ENCODE measurements at regions not wholly inside any gene's neighbourhood (a gene's known extent, or its start where the extent isn't known, plus 50 kb on each side); places are given as distances from the start of the nearest gene placed in this dataset.

DNA sequence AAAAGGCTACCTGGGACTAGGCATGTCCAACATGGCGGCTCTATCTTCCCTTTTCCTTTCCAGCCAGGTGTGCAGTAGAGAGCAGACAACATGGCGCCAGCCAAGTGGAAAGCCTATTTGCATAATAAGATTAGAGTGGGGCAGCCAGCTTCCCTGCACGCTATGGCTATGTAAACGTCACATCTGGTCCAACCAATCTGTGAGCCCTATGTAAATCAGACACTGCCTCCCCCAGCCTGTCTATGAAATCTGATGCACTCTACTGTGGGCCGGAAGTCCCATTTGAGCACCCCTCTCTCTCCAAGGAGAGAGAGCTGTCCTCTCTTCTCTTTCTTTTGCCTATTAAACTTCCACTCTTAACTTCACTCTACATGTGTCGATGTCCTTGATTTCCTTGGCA, 984.9 kb upstream of the AUTS2 start:
- TF ChIP-seq, protein P1, sequence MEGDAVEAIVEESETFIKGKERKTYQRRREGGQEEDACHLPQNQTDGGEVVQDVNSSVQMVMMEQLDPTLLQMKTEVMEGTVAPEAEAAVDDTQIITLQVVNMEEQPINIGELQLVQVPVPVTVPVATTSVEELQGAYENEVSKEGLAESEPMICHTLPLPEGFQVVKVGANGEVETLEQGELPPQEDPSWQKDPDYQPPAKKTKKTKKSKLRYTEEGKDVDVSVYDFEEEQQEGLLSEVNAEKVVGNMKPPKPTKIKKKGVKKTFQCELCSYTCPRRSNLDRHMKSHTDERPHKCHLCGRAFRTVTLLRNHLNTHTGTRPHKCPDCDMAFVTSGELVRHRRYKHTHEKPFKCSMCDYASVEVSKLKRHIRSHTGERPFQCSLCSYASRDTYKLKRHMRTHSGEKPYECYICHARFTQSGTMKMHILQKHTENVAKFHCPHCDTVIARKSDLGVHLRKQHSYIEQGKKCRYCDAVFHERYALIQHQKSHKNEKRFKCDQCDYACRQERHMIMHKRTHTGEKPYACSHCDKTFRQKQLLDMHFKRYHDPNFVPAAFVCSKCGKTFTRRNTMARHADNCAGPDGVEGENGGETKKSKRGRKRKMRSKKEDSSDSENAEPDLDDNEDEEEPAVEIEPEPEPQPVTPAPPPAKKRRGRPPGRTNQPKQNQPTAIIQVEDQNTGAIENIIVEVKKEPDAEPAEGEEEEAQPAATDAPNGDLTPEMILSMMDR (IDR thresholded peaks at IDR 0.05), result no peak
- no peak for TF ChIP-seq POLR2A (IDR thresholded peaks at IDR 0.05)
- intact Hi-C loops (cut with DNase I), result no loop called here
- H3K4me3 ChIP-seq, result no peak overlapping the region
- H3K9me3 ChIP-seq, result peaks cover 0 to 22% (median 14%) of the 10 kb centered on the region in 3 donors
- 49 to 75% methylated on average over 5 to 6 of the region's 6 CpGs for WGBS, 2 donors
- H3K27me3 ChIP-seq, result no peaks in the 10 kb centered on the region
- no peak overlapping the region for H3K27ac ChIP-seq
- no peaks in the 10 kb centered on the region for H3K4me1 ChIP-seq
- H3K36me3 ChIP-seq, result no peaks in the 10 kb centered on the region
- no peak for DNase-seq

DNA sequence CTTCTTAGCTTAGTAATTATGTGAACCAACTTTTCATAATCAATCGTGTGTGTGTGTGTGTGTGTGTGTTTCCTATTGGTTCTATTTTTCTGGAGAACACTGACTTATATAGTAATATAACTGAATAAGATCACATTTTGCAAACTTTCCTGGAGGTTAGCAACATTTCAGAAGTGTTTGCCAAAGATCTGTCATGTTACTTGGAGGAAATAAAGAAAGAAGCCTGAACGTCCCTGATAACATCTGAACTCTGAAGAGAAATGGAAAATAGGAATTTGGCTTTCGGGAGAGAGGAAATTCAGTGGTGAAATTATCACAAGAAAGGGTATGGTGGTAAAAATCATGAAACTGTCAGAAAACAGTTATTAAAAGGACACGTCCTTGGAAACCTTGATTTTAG, 984.4 kb upstream of the AUTS2 start:
- Histone ChIP-seq H3K9me3 (peaks cover 0 to 17% (median 10%) of the 10 kb centered on the region in 3 donors), H3K27me3 (no peaks in the 10 kb centered on the region), H3K36me3 (no peaks in the 10 kb centered on the region), H3K27ac (no peak overlapping the region), H3K4me1 (no peaks in the 10 kb centered on the region), H3K4me3 (no peak overlapping the region)
- TF ChIP-seq POLR2A (IDR thresholded peaks at IDR 0.05), result no peak
- TF ChIP-seq, protein P1 (IDR thresholded peaks at IDR 0.05), result no peak
- intact Hi-C loops (cut with DNase I), result no loop called here
- DNase-seq, result no peak
- 38 to 47% methylated on average over 4 of the region's 4 CpGs for WGBS, 2 donors

DNA sequence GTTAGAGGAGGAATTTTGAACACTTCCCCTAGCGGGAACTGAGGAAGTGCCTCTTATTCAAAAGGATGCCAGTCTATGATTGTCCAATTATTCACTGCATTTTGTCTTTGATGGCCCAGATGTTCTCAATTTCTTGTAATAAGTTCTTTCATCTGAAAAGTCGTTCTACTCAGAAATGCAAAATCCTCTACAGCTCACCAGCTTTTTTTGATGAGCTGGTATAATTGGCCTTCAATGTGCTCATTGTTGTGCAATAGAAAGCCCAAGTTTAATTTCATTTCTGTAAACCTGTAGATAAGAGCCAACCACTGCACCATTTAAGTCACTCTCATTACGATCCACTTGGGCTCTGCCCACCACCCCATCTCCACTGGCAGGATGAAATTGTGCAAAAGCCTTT, 978.7 kb upstream of the AUTS2 start:
- intact Hi-C loops (cut with DNase I), result no loop called here
- Histone ChIP-seq H3K4me1 (no peaks in the 10 kb centered on the region), H3K27me3 (no peaks in the 10 kb centered on the region), H3K36me3 (no peaks in the 10 kb centered on the region), H3K4me3 (no peak overlapping the region), H3K9me3 (peaks cover 0 to 13% (median 9%) of the 10 kb centered on the region in 3 donors), H3K27ac (no peak overlapping the region)
- DNase-seq, result no peak
- TF ChIP-seq, protein P1 (IDR thresholded peaks at IDR 0.05), result no peak
- 55 to 65% methylated on average over 3 of the region's 3 CpGs for WGBS, 2 donors

DNA sequence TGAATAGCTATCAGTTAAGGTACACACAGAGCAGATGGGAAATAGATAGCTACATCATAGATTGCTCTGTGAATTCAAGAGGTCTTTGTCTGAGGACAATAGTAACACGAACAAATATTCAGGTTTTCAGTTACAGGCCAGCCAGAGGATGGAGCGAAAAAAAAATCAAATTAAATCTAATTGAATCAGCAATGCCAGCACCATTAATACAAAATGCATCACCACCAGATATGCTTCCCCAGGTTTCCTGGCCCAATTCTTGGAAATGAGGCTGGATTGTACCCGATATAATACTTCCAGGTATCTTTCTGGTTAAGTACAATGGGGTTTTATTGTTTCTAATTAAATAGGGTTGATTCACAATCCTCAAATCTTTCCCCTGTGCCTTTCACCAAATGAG, 975.8 kb upstream of the AUTS2 start:
- no peak overlapping the region for H3K27ac ChIP-seq
- intact Hi-C loops (cut with DNase I), result no loop called here
- WGBS, 2 donors, result 65 to 67% methylated on average over 3 of the region's 3 CpGs

DNA sequence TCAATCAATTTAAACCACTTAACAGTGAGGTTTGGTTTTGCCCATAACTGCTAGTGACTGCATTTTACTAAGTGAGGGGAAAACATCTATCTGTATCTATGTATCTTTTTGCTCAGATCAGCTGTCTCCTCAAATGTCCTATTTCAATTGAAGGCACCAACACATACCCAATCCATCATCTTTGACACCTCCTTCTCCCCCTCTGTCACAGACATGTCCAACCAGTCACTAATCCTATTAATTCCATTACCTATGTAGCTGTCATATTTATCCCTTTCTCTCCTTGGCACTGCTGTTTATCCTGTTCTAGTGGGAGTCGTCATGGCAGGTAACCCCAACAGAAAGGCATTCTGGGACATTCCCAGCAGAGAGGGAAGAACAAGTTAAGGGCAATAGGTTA, 975.2 kb upstream of the AUTS2 start:
- no peaks in the 10 kb centered on the region for H3K36me3 ChIP-seq
- TF ChIP-seq, protein P1 (IDR thresholded peaks at IDR 0.05), result no peak
- TF ChIP-seq POLR2A (IDR thresholded peaks at IDR 0.05), result no peak
- no peak overlapping the region for H3K4me3 ChIP-seq
- 45 to 50% methylated on average over 1 of the region's 1 CpG for WGBS, 2 donors
- H3K4me1 ChIP-seq, result no peaks in the 10 kb centered on the region
- H3K27ac ChIP-seq, result no peak overlapping the region
- no peak for DNase-seq
- H3K27me3 ChIP-seq, result no peaks in the 10 kb centered on the region
- no peaks in the 10 kb centered on the region for H3K9me3 ChIP-seq
- intact Hi-C loops (cut with DNase I), result no loop called here

More for the DNA sequence above, 975.8 kb upstream of the AUTS2 start:
- Histone ChIP-seq H3K9me3 (no peaks in the 10 kb centered on the region), H3K4me3 (no peak overlapping the region), H3K36me3 (no peaks in the 10 kb centered on the region), H3K27me3 (no peaks in the 10 kb centered on the region), H3K4me1 (no peaks in the 10 kb centered on the region)
- no peak for DNase-seq
- TF ChIP-seq, protein P1 (IDR thresholded peaks at IDR 0.05), result no peak
